Omental fat pad (tissue), 3 donors: ENCODE measurements at regions not wholly inside any gene's neighbourhood (a gene's known extent, or its start where the extent isn't known, plus 50 kb on each side); places are given as distances from the start of the nearest gene placed in this dataset.
"Not testable (repeated sequence)": the region's sequence is repeated elsewhere in the genome, so short reads cannot be mapped to it uniquely, and the experiment has no call there.

Experiments used
- ATAC-seq: fragments of 150-250 bp; one replicate; pipeline ENCODE4 v1.9.1; 2016; ENCODE audit warnings: mild to moderate bottlenecking, moderate library complexity; ENCODE audit not compliant: low FRiP score
- DNase-seq: peaks from one replicate; pipeline ENCODE4 v3.0.0-alpha.2; 2019; ENCODE audit warnings: low spot score
- CTCF ChIP-seq, 3 donors: fragments of 450-650 bp; IDR thresholded peaks; one replicate each; pipeline ENCODE4 v1.5.1; 2016 to 2017; ENCODE audit warnings: antibody characterized with exemption in 3 of 3, mild to moderate bottlenecking in 3 of 3, moderate library complexity in 2 of 3

- ATAC-seq (no peak), DNase-seq (no peak)
- no peak for TF ChIP-seq CTCF (IDR thresholded peaks at IDR 0.05)
Observed at GRCh38 chr1:181213056-181213455, 124.6 kb downstream of the IER5 start.

GRCh38 chr1:181216591-181216994, 128.1 kb downstream of the IER5 start:
- DNase-seq (no peak), ATAC-seq (no peak)
- no peak for TF ChIP-seq CTCF (IDR thresholded peaks at IDR 0.05)

- DNase-seq = no peak
- TF ChIP-seq CTCF (IDR thresholded peaks at IDR 0.05) = no peak
- no peak for ATAC-seq
Observed at GRCh38 chr1:181219938-181220337, 131.4 kb downstream of the IER5 start.

- no peak for TF ChIP-seq CTCF (IDR thresholded peaks at IDR 0.05)
- ATAC-seq (no peak), DNase-seq (no peak)
Observed at GRCh38 chr1:181221078-181221477, 132.6 kb downstream of the IER5 start.

- no peak for DNase-seq
- no peak for ATAC-seq
Observed at GRCh38 chr1:181222972-181223505, 134.5 kb downstream of the IER5 start.

GRCh38 chr1:181226728-181227127, 138.2 kb downstream of the IER5 start:
- not testable (repeated sequence) for ATAC-seq, DNase-seq

More at GRCh38 chr1:181222972-181223505, 134.5 kb downstream of the IER5 start:
- TF ChIP-seq CTCF (IDR thresholded peaks at IDR 0.05) = no peak

GRCh38 chr1:181239086-181239485, 150.6 kb downstream of the IER5 start:
- ATAC-seq (no peak), DNase-seq (no peak)
- no peak for TF ChIP-seq CTCF (IDR thresholded peaks at IDR 0.05)

- not testable (repeated sequence) for ATAC-seq, DNase-seq
Observed at GRCh38 chr1:181246320-181246719, 157.8 kb downstream of the IER5 start.

- not testable (repeated sequence) for DNase-seq, ATAC-seq
Observed at GRCh38 chr1:181248361-181248760, 159.9 kb downstream of the IER5 start.
